Left lung (tissue), 4 donors: ENCODE measurements at regions not wholly inside any gene's neighbourhood (a gene's known extent, or its start where the extent isn't known, plus 50 kb on each side); places are given as distances from the start of the nearest gene placed in this dataset.

ENCODE experiments used
- ATAC-seq: fragments of 200-7000 bp; cut with Tn5 transposase; one replicate; pipeline ENCODE4 v1.9.1; 2020; ENCODE audit warnings: moderate library complexity
- DNase-seq, 4 donors: peaks; one replicate each; pipeline ENCODE4 v3.0.0-alpha.2; 2013 to 2020
- H3K27ac ChIP-seq, 2 donors: fragments of 200-600 bp; sonication (generic) in 1 of 2; one replicate each; pipeline versions ENCODE4 v1.5.0 to v1.8.0; 2020 to 2021
- H3K27me3 ChIP-seq, 2 donors: fragments of 200-600 bp; sonication (generic) in 1 of 2; one replicate each; pipeline versions ENCODE4 v1.5.0 to v1.8.0; 2020 to 2021
- H3K36me3 ChIP-seq, 2 donors: fragments of 200-600 bp; sonication (generic) in 1 of 2; one replicate each; pipeline versions ENCODE4 v1.5.0 to v1.8.0; 2020 to 2021
- H3K4me1 ChIP-seq, 2 donors: fragments of 200-600 bp; one replicate each; pipeline ENCODE4 v1.8.0; 2021
- H3K4me3 ChIP-seq, 2 donors: fragments of 200-600 bp; sonication (generic) in 1 of 2; one replicate each; pipeline versions ENCODE4 v1.5.0 to v1.8.0; 2020 to 2021; ENCODE audit warnings: mild to moderate bottlenecking in 1 of 2
- H3K9me3 ChIP-seq, 2 donors: fragments of 200-600 bp; sonication (generic) in 1 of 2; one replicate each; pipeline versions ENCODE4 v1.5.0 to v1.8.0; 2020 to 2021
- CTCF ChIP-seq, 2 donors: fragments of 200-600 bp; sonication (generic) in 1 of 2; IDR thresholded peaks; one replicate each; pipeline versions ENCODE4 v1.5.0 to v1.8.0; 2021; ENCODE audit warnings: antibody characterized with exemption in 2 of 2
- intact Hi-C, 2 donors: fragments of 100-400 bp; cut with DNase I; formaldehyde crosslinking; loops; one replicate each; pipeline versions ENCODE4 v1.11.2 to v1.14.2; 2022
- donor health status: DM: no; HTN: yes; CAD: no.
- donor health status: DM: no; HTN: no; CAD: no.

- no peak for TF ChIP-seq CTCF (IDR thresholded peaks at IDR 0.05)
- intact Hi-C loops = no loop called here
Measured at GRCh38 chrX:69068301-69069085, 96.8 kb downstream of the PJA1 start.

GRCh38 chrX:69067841-69068240, 97.4 kb downstream of the PJA1 start:
- H3K4me1 ChIP-seq = no peaks in the 10 kb centered on the region
- H3K4me3 ChIP-seq = no peak overlapping the region
- DNase-seq (no peak), ATAC-seq (no peak)
- no peaks in the 10 kb centered on the region for H3K9me3 ChIP-seq
- H3K27ac ChIP-seq = no peak overlapping the region
- no peak for TF ChIP-seq CTCF (IDR thresholded peaks at IDR 0.05)
- no peaks in the 10 kb centered on the region for H3K27me3 ChIP-seq
- no peaks in the 10 kb centered on the region for H3K36me3 ChIP-seq
- intact Hi-C loops = no loop called here

More at GRCh38 chrX:69068301-69069085, 96.8 kb downstream of the PJA1 start:
- Histone ChIP-seq H3K9me3 (no peaks in the 10 kb centered on the region), H3K4me3 (no peak overlapping the region), H3K27ac (no peak overlapping the region), H3K27me3 (no peaks in the 10 kb centered on the region), H3K4me1 (no peaks in the 10 kb centered on the region), H3K36me3 (no peaks in the 10 kb centered on the region)
- DNase-seq (no peak), ATAC-seq (no peak)

- no peak for TF ChIP-seq CTCF (IDR thresholded peaks at IDR 0.05)
- Histone ChIP-seq H3K27ac (no peak overlapping the region), H3K4me3 (no peak overlapping the region), H3K9me3 (no peaks in the 10 kb centered on the region), H3K27me3 (no peaks in the 10 kb centered on the region), H3K4me1 (no peaks in the 10 kb centered on the region), H3K36me3 (no peaks in the 10 kb centered on the region)
- no peak for ATAC-seq
- intact Hi-C loops = no loop called here
- no peak for DNase-seq
Measured at GRCh38 chrX:69066966-69067525, 98.2 kb downstream of the PJA1 start.

GRCh38 chrX:69066021-69066757, 99.1 kb downstream of the PJA1 start:
- intact Hi-C loops = no loop called here
- no peaks in the 10 kb centered on the region for H3K4me1 ChIP-seq
- ATAC-seq = no peak
- no peak for DNase-seq
- TF ChIP-seq CTCF (IDR thresholded peaks at IDR 0.05) = no peak
- no peaks in the 10 kb centered on the region for H3K36me3 ChIP-seq
- H3K27ac ChIP-seq = no peak overlapping the region
- H3K4me3 ChIP-seq = no peak overlapping the region
- no peaks in the 10 kb centered on the region for H3K27me3 ChIP-seq
- H3K9me3 ChIP-seq = no peaks in the 10 kb centered on the region

GRCh38 chrX:69065451-69065850, 99.8 kb downstream of the PJA1 start:
- Histone ChIP-seq H3K4me3 (no peak overlapping the region), H3K27me3 (no peaks in the 10 kb centered on the region), H3K27ac (no peak overlapping the region), H3K9me3 (no peaks in the 10 kb centered on the region), H3K36me3 (no peaks in the 10 kb centered on the region), H3K4me1 (no peaks in the 10 kb centered on the region)
- DNase-seq = no peak
- no peak for ATAC-seq
- TF ChIP-seq CTCF (IDR thresholded peaks at IDR 0.05) = no peak
- intact Hi-C loops = no loop called here
